GM23248 (cell line): ENCODE measurements at regions not wholly inside any gene's neighbourhood (a gene's known extent, or its start where the extent isn't known, plus 50 kb on each side); places are given as distances from the start of the nearest gene placed in this dataset.
A peak's percentile ranks its signal among the peaks of the same experiment; 100 is the strongest.

Experiments
- DNase-seq: peaks from one replicate; pipeline ENCODE4 v3.0.0-alpha.2; 2015
- H2AFZ ChIP-seq: fragments of 200-600 bp; sonication (generic); 2 replicates; pipeline ENCODE4 v1.6.1; 2016; ENCODE audit warnings: antibody characterized with exemption
- H3F3A ChIP-seq: fragments of 200-600 bp; sonication (generic); 2 replicates; pipeline ENCODE4 v1.6.1; 2016; ENCODE audit warnings: mild to moderate bottlenecking, antibody characterized with exemption, mixed run types; ENCODE audit not compliant: insufficient read depth
- H3K27ac ChIP-seq: fragments of 200-600 bp; sonication (generic); 2 replicates; pipeline ENCODE4 v1.5.1; 2016; ENCODE audit warnings: mild to moderate bottlenecking
- H3K27me3 ChIP-seq: fragments of 200-600 bp; sonication (generic); replicated peaks from 2 replicates; pipeline ENCODE4 v1.6.1; 2016; ENCODE audit warnings: mild to moderate bottlenecking; ENCODE audit not compliant: insufficient read depth
- H3K36me3 ChIP-seq: fragments of 200-600 bp; sonication (generic); 2 replicates; pipeline ENCODE4 v1.6.1; 2016; ENCODE audit warnings: low read depth, mild to moderate bottlenecking
- H3K4me1 ChIP-seq: fragments of 200-600 bp; sonication (generic); 2 replicates; pipeline ENCODE4 v1.6.1; 2016; ENCODE audit warnings: mild to moderate bottlenecking; ENCODE audit not compliant: insufficient read depth
- H3K4me2 ChIP-seq: fragments of 200-600 bp; sonication (generic); one replicate; pipeline ENCODE4 v1.6.1; 2016; ENCODE audit warnings: mild to moderate bottlenecking; ENCODE audit not compliant: unreplicated experiment
- H3K4me3 ChIP-seq: fragments of 200-600 bp; sonication (generic); 2 replicates; pipeline ENCODE4 v1.5.1; 2016; ENCODE audit warnings: mild to moderate bottlenecking
- H3K79me2 ChIP-seq: fragments of 200-600 bp; sonication (generic); 2 replicates; pipeline ENCODE4 v1.6.1; 2016; ENCODE audit warnings: mild to moderate bottlenecking; ENCODE audit not compliant: insufficient read depth
- H3K9ac ChIP-seq: fragments of 200-600 bp; sonication (generic); 2 replicates; pipeline ENCODE4 v1.6.1; 2016; ENCODE audit warnings: mild to moderate bottlenecking
- H3K9me2 ChIP-seq: fragments of 200-600 bp; sonication (generic); 2 replicates; pipeline ENCODE4 v1.6.1; 2016; ENCODE audit warnings: mixed run types, mild to moderate bottlenecking, moderate library complexity; ENCODE audit not compliant: insufficient read depth
- H3K9me3 ChIP-seq: fragments of 200-600 bp; sonication (generic); one replicate; pipeline ENCODE4 v1.6.1; 2017; ENCODE audit warnings: low read depth
- H4K20me1 ChIP-seq: fragments of 200-600 bp; sonication (generic); 2 replicates; pipeline ENCODE4 v1.6.0; 2016; ENCODE audit not compliant: insufficient read depth
- EZH2 ChIP-seq: fragments of 200-600 bp; sonication (generic); IDR thresholded peaks from 2 replicates; pipeline ENCODE4 v1.6.1; 2018; ENCODE audit warnings: antibody characterized with exemption, mild to moderate bottlenecking; ENCODE audit not compliant: insufficient read depth, poor library complexity, severe bottlenecking
- EZH2phosphoT487 ChIP-seq: fragments of 200-600 bp; sonication (generic); IDR thresholded peaks from 2 replicates; pipeline ENCODE4 v1.6.1; 2018; ENCODE audit warnings: antibody characterized with exemption, moderate library complexity, mild to moderate bottlenecking, low read depth; ENCODE audit not compliant: insufficient read depth
- WGBS, 2 experiments: methylation state at CpG; one replicate each; pipeline ENCODE4 v1.1.6; 2015 to 2017; ENCODE audit warnings: low lambda C conversion rate in 2 of 2, low coverage in 1 of 2; ENCODE audit errors: missing lambda C conversion rate in 2 of 2; 5-methylcytosine and 5-hydroxymethylcytosine counted together
- in situ Hi-C: fragments of 300-500 bp; cut with MboI; formaldehyde crosslinking; loops from 2 replicates; pipeline ENCODE4 v1.15.0; 2020

DNA sequence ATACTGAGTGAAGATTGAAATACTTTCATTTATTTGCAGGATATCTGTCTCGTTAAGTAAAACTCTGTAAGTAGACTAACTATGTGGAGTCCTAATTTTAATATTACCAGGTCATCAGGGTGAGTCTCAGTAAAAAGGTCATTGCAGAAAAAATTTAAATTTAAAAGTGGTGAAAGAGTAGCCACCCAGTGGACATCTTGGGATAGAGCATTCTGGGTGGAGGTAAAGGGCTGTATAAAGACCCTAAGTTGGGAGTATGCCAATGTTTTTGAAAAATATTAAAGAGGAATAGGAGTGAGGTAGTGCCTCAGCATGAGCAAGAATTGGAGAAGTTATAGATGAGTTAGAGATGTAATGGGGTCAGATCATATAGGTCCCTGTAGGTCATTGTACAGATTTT is 145.5 kb downstream of the HMHB1 start:
- H3K9me2 ChIP-seq: no peaks in the 10 kb centered on the region
- H3K27ac ChIP-seq: no peak overlapping the region
- no peak for DNase-seq
- no peaks in the 10 kb centered on the region for H3K36me3 ChIP-seq
- 0 out of 2 replicates have a peak, but pooled peaks cover 7% of the 10 kb centered on the region for H3K4me1 ChIP-seq
- no peak overlapping the region for H2AFZ ChIP-seq
- in situ Hi-C loops: no loop called here
- H3K27me3 ChIP-seq: no peaks in the 10 kb centered on the region
- H3K79me2 ChIP-seq: no peaks in the 10 kb centered on the region
- no peaks in the 10 kb centered on the region for H4K20me1 ChIP-seq
- no peaks in the 10 kb centered on the region for H3K9me3 ChIP-seq
- H3K9ac ChIP-seq: no peak overlapping the region
- no peaks in the 10 kb centered on the region for H3F3A ChIP-seq
- no peak overlapping the region for H3K4me3 ChIP-seq
- 85 to 91% methylated on average over 1 of the region's 1 CpG for WGBS, 2 experiments
- TF ChIP-seq EZH2 (no peak), EZH2phosphoT487 (no peak)
- no peak overlapping the region for H3K4me2 ChIP-seq

DNA sequence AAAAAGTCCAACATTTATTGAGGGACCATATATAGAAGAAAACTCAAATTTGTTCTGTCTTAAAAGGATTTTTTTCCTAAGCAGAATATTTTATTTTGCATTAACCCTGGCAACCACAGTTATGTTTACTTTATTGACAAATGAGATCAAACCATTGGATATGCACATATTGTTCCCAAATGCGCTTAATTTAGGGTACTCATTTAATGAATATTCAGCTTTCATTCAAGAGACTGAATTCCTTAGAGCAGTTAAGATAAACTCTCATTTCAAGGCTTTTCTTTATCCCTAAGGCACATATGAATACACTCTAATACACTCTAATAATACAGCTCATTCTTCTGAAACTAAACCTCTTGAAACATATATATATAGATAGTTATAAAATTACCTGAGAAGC is 150.2 kb downstream of the HMHB1 start:
- Histone ChIP-seq H3K4me2 (no peak overlapping the region), H3K9me3 (no peaks in the 10 kb centered on the region), H3F3A (0 out of 2 replicates have a peak, but pooled peaks cover 2% of the 10 kb centered on the region), H3K4me1 (peaks cover 2% of the 10 kb centered on the region), H2AFZ (no peak overlapping the region), H3K4me3 (no peak overlapping the region), H4K20me1 (no peaks in the 10 kb centered on the region), H3K9me2 (no peaks in the 10 kb centered on the region), H3K27me3 (no peaks in the 10 kb centered on the region), H3K9ac (no peak overlapping the region), H3K79me2 (no peaks in the 10 kb centered on the region), H3K27ac (no peak overlapping the region), H3K36me3 (no peaks in the 10 kb centered on the region)
- TF ChIP-seq EZH2phosphoT487: no peak
- TF ChIP-seq EZH2: no peak
- 98 to 100% methylated on average over 1 of the region's 1 CpG for WGBS, 2 experiments
- in situ Hi-C loops: no loop called here
- DNase-seq: no peak

DNA sequence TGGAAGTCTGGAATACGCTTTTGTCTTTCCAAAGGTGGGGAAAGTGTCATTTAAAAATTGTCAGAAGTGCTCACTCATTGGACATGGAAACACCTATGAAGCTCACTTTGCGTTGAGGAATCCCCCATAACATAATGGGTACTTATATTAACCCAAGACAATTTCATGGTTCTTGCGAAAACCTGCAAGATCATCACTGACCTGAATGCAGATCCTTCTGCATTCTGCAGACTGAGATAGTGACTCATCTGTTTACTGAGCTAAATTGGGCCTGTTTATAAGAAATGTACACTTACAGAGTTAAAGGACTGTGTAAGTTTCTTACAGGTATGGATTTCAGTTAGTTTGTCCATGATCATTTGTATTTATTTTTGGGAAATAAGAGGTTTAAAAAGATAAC is 153.0 kb downstream of the HMHB1 start:
- Histone ChIP-seq H3K4me1 (peaks cover 19% of the 10 kb centered on the region), H3K79me2 (no peaks in the 10 kb centered on the region), H2AFZ (no peak overlapping the region), H3K9me2 (no peaks in the 10 kb centered on the region), H3F3A (peaks cover 18% of the 10 kb centered on the region), H3K9ac (no peak overlapping the region), H3K27ac (no peak overlapping the region), H3K27me3 (no peaks in the 10 kb centered on the region), H3K4me2 (no peak overlapping the region), H3K4me3 (no peak overlapping the region), H3K36me3 (no peaks in the 10 kb centered on the region), H4K20me1 (no peaks in the 10 kb centered on the region), H3K9me3 (no peaks in the 10 kb centered on the region)
- 92 to 99% methylated on average over 3 of the region's 3 CpGs for WGBS, 2 experiments
- peak; percentile 36 for DNase-seq
- TF ChIP-seq EZH2 (no peak), EZH2phosphoT487 (no peak)
- in situ Hi-C loops: no loop called here

DNA sequence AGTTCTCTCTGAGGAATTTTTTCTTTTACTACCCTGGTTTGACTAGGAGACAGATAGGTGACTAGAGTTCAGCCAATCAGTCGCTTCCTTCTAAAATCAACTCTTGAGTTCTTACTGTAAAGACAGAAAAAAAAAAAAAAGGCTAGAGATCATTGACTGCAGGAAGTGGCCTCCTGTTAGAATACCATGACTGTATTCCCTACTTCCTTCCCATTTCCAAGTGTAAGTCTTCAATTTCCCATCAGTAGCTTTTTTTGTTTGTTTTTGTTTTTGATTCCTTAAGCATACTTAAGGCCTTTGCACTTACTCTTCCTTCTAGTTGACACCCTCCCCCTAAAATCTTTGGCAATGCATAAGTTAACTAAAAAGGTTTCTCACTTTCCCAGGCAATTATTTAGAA is 154.3 kb downstream of the HMHB1 start:
- no peak for DNase-seq
- 100% methylated on average over 1 of the region's 1 CpG for WGBS, 2 experiments
- no peak overlapping the region for H3K27ac ChIP-seq
- H3K79me2 ChIP-seq: no peaks in the 10 kb centered on the region
- H3K4me3 ChIP-seq: no peak overlapping the region
- no peaks in the 10 kb centered on the region for H4K20me1 ChIP-seq
- H3F3A ChIP-seq: peaks cover 18% of the 10 kb centered on the region
- peaks cover 19% of the 10 kb centered on the region for H3K4me1 ChIP-seq
- H3K27me3 ChIP-seq: no peaks in the 10 kb centered on the region
- no peaks in the 10 kb centered on the region for H3K9me3 ChIP-seq
- no peak overlapping the region for H3K9ac ChIP-seq
- in situ Hi-C loops: no loop called here
- H3K9me2 ChIP-seq: no peaks in the 10 kb centered on the region
- TF ChIP-seq EZH2: no peak
- no peak for TF ChIP-seq EZH2phosphoT487
- H3K4me2 ChIP-seq: no peak overlapping the region
- no peaks in the 10 kb centered on the region for H3K36me3 ChIP-seq
- 0 out of 2 replicates have a peak overlapping the region, but pooled peaks have one; percentile 1 for H2AFZ ChIP-seq
